Left ventricle myocardium inferior (tissue), 1 donor: ENCODE measurements at regions not wholly inside any gene's neighbourhood (a gene's known extent, or its start where the extent isn't known, plus 50 kb on each side); places are given as distances from the start of the nearest gene placed in this dataset.

Source experiments
- DNase-seq: peaks from one replicate; pipeline ENCODE4 v3.0.0-alpha.2; 2020
- H3K27ac ChIP-seq: fragments of 200-600 bp; replicated peaks from 2 replicates; pipeline ENCODE4 v1.8.0; 2021
- H3K27me3 ChIP-seq: fragments of 200-600 bp; 2 replicates; pipeline ENCODE4 v1.8.0; 2021; ENCODE audit warnings: low read depth
- H3K36me3 ChIP-seq: fragments of 200-600 bp; 2 replicates; pipeline ENCODE4 v1.8.0; 2021
- H3K4me1 ChIP-seq: fragments of 200-600 bp; 2 replicates; pipeline ENCODE4 v1.8.0; 2021
- H3K4me3 ChIP-seq: fragments of 200-600 bp; 2 replicates; pipeline ENCODE4 v1.8.0; 2021; ENCODE audit warnings: mild to moderate bottlenecking, moderate library complexity
- H3K9me3 ChIP-seq: fragments of 200-600 bp; replicated peaks from 2 replicates; pipeline ENCODE4 v1.8.0; 2021
- intact Hi-C: fragments of 100-400 bp; cut with micrococcal nuclease; formaldehyde crosslinking; loops from one replicate; pipeline ENCODE4 v1.11.0; 2022
- TF ChIP-seq, protein P1 (sequence below): fragments of 200-600 bp; IDR thresholded peaks from 2 replicates; pipeline ENCODE4 v1.8.0; 2021; ENCODE audit warnings: antibody characterized with exemption, mild to moderate bottlenecking, borderline replicate concordance
- donor health status: DM: no; HTN: yes; CAD: no; lungs with severe emphysema.

DNA sequence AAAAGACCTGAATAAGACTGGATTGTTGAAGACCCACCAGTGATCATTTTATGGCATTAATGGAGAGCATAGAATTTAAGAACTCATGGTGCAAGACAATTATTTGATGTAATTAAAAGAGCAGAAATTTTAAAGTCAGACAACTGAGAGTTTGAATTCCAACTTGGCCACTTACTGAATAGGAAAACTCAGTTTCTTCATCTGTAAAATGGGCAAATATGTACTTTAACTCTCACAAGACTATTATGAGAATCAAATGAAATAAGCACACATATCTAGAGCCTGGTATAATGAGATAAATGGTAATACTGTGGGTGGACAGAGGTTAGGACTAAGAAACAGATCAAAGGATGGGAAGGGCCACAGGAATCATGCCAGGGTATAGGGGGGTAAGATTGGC, 88.0 kb downstream of the SOX9 start:
- Histone ChIP-seq H3K9me3 (peaks cover 2% of the 10 kb centered on the region), H3K27me3 (peaks cover 42% of the 10 kb centered on the region), H3K36me3 (no peaks in the 10 kb centered on the region), H3K27ac (no peak overlapping the region), H3K4me3 (no peak overlapping the region), H3K4me1 (no peaks in the 10 kb centered on the region)
- DNase-seq: no peak
- TF ChIP-seq, protein P1, sequence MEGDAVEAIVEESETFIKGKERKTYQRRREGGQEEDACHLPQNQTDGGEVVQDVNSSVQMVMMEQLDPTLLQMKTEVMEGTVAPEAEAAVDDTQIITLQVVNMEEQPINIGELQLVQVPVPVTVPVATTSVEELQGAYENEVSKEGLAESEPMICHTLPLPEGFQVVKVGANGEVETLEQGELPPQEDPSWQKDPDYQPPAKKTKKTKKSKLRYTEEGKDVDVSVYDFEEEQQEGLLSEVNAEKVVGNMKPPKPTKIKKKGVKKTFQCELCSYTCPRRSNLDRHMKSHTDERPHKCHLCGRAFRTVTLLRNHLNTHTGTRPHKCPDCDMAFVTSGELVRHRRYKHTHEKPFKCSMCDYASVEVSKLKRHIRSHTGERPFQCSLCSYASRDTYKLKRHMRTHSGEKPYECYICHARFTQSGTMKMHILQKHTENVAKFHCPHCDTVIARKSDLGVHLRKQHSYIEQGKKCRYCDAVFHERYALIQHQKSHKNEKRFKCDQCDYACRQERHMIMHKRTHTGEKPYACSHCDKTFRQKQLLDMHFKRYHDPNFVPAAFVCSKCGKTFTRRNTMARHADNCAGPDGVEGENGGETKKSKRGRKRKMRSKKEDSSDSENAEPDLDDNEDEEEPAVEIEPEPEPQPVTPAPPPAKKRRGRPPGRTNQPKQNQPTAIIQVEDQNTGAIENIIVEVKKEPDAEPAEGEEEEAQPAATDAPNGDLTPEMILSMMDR: no peak
- intact Hi-C loops: loop anchor here (10.0 kb wide), 1 partner anchor 64 kb away; no protein-coding TSS in a partner anchor

DNA sequence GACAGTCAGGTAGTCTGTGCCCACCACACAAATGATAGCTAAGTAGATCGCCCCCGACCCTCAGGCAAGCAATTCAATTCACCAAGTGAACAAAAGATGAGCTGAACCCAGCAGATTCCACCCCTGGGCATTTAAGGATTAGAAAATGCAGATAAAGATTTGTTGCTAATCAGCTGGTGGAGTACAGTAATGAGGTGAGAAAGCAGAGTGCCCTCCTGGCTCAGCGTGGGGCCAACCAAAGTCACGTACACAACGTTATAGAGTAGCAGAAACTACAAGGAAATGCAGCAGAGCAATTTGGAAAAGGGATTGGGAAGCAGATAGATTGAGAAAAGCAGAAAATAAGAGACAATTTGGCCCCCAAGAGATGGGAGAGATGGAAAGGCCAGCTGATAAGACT, 91.2 kb downstream of the SOX9 start:
- peaks cover 10% of the 10 kb centered on the region for H3K9me3 ChIP-seq
- peaks cover 25% of the 10 kb centered on the region for H3K27me3 ChIP-seq
- no peaks in the 10 kb centered on the region for H3K4me1 ChIP-seq
- intact Hi-C loops: no loop called here
- TF ChIP-seq, protein P1: no peak
- no peak overlapping the region for H3K4me3 ChIP-seq
- H3K27ac ChIP-seq: no peak overlapping the region
- no peaks in the 10 kb centered on the region for H3K36me3 ChIP-seq
- DNase-seq: no peak

DNA sequence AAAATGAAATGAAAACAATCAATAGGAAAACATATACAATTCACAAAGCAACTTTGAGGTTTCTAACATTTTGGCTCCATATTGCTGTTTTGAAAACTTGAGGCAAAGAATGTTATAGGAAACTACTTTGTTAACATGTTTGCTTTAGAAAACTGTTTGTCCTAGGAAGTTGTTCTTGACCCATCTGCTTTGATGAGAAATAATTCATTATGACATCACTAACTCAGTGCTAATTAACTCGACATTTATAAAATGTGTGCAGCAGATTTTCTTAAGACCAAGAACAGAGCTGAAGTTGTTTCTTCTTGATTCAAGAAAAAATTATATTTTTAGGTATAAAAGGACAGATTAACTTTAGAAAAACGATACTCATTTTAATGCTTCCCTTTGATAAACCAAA, 94.7 kb downstream of the SOX9 start:
- intact Hi-C loops: no loop called here
- peaks cover 54% of the 10 kb centered on the region for H3K27me3 ChIP-seq
- no peak overlapping the region for H3K4me3 ChIP-seq
- no peak for DNase-seq
- H3K9me3 ChIP-seq: peaks cover 10% of the 10 kb centered on the region
- H3K36me3 ChIP-seq: no peaks in the 10 kb centered on the region
- TF ChIP-seq, protein P1: no peak
- peaks cover 13% of the 10 kb centered on the region for H3K4me1 ChIP-seq
- H3K27ac ChIP-seq: no peak overlapping the region

DNA sequence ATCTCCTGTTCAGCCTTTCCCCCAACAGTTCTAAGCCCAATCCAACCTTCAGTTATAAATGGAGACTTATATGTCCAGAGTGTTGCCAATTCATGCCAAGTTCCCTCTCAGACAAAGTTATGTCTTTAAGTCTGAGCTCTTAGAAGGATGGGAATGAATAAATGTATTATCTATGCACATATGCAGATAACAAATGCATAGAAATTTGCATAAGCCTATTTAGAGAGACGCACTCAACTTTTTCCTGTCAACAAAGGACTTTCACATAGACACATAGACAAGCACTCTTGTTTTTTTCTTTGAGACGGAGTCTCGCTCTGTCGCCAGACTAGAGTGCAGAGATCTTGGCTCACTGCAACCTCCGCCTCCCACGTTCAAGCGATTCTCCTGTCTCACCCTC, 95.1 kb downstream of the SOX9 start:
- Histone ChIP-seq H3K4me1 (peaks cover 14% of the 10 kb centered on the region), H3K27ac (no peak overlapping the region), H3K36me3 (no peaks in the 10 kb centered on the region), H3K4me3 (no peak overlapping the region), H3K9me3 (peaks cover 10% of the 10 kb centered on the region), H3K27me3 (peaks cover 57% of the 10 kb centered on the region)
- intact Hi-C loops: no loop called here
- TF ChIP-seq, protein P1: no peak
- DNase-seq: no peak

DNA sequence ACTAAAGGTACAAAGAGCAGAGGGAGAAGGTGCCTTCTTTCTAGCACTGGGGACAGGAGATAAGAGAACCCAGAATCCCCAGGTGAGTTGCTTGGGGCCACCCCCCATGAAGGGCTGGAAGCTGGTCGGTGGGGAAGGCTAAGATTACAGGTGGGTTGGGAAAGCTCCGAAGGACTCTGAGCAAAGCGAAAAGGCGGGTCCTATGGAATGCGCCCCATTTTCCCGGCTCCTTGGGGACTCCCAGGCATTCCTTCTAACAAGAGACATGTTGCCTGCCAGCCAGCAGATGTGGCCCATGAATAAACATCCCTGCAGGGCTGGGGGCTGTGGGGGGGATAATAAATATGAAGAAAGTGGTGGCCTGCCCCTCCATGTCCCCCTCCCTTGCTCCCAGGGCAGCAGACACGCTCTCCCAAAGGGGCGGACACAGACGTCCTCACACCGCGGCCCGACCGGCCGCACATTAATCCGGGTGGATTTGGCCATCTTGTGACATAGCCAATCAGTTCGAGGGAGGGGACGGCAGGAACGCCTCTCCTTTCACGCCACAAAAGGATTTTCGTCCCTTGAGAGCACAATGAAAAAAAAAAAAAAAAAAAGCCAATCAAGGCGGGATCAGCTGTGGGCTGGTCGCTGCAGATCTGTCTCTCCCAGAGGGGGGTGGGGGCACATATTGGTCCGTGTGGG, 98.5 kb downstream of the SOX9 start:
- intact Hi-C loops: no loop called here
- Histone ChIP-seq H3K9me3 (peaks cover 4% of the 10 kb centered on the region), H3K4me3 (peak overlapping the region; percentile 32), H3K27me3 (peaks cover 80% of the 10 kb centered on the region), H3K36me3 (no peaks in the 10 kb centered on the region), H3K4me1 (peaks cover 14% of the 10 kb centered on the region), H3K27ac (no peak overlapping the region)
- TF ChIP-seq, protein P1: no peak
- no peak for DNase-seq
